Hematopoietic multipotent progenitor cell (in vitro differentiated cells): ENCODE measurements at regions not wholly inside any gene's neighbourhood (a gene's known extent, or its start where the extent isn't known, plus 50 kb on each side); places are given as distances from the start of the nearest gene placed in this dataset.
"Not testable (repeated sequence)": the region's sequence is repeated elsewhere in the genome, so short reads cannot be mapped to it uniquely, and the experiment has no call there.

Experiments
- DNase-seq, 3 donors: peaks; one replicate each; pipeline ENCODE4 v3.0.0-alpha.2; 2011 to 2015; ENCODE audit warnings: low read depth in 2 of 3, low spot score in 2 of 3

DNA sequence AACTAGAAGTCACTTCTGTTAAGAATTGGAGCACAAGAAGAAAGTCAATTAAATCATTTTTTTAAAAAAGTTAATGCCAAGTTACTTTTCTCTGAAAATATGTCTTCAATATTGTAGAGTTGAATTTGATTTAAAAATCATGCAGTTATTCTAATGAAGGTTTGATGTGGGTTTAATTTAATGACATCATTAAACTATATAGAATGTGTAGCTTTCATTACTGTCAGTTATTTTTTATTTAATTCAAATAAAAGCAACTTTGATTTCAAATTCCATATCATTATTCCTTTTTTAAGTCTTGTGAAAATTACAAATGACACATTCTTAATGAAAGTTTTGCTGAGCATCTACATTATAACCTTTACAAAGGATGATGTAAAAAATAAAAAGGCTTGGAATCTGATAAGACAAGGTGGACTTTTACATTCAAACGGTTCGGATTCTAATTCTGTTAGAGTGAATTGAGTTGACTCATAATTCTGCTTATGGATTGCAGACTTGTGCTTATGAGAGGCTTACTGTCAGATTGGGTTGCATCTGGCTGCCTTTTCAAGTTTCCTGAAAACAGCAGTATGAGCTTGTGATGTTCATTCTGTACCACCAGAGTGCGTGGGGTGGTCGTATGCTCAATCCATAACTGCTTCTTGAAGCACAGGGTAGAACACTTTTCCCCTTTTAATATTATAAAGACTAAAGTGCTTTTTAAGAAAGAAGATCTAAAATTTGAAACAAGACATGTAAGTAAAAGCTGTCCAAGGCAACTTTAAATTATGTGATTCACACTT lies 253.0 kb upstream of the ARRDC3 start:
- no peak for DNase-seq

GRCh38 chr5:91632871-91633270 lies 249.8 kb upstream of the ARRDC3 start:
- no peak for DNase-seq

DNA sequence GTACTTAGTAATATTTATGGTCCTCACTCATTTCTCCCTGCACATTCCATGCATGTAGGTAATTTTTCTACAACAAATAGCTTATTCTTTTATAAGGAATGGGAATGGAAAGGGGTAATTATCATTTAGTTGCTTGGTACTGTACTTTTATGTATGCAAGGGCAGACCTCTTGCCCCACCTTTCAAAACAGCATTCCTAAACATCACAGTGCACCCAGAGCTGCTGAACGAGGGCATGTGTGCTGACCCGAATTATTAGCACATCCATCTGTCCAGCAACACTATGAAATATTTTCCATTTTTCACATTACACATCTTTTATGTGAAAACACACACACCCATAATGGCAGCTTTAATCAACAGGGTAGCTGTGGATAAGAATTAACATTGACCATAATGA lies 228.6 kb upstream of the ARRDC3 start:
- no peak for DNase-seq

DNA sequence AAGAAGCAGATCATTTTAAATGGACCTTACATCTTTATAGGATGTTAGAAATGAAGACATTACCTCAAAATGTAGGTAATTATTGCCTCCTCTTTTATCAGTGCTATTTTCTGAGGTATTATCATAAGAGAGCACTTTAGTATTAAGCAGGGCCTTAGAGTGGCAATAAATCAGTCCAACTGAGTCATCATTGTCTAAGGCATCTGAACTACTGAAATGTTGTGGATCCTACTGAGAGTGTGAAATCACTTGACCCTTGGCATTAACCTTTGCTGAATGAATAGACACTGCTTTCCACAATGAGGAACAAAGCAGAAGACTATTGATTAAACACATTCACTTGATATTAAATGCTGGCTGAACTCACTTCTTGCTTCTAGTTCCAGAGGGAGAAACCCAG lies 224.6 kb upstream of the ARRDC3 start:
- no peak for DNase-seq

- DNase-seq = no peak
Measured at GRCh38 chr5:91599863-91600262, 216.7 kb upstream of the ARRDC3 start.

- DNase-seq = no peak
Measured at GRCh38 chr5:91598216-91598615, 215.1 kb upstream of the ARRDC3 start.

GRCh38 chr5:91595424-91595823 lies 212.3 kb upstream of the ARRDC3 start:
- no peak for DNase-seq

DNA sequence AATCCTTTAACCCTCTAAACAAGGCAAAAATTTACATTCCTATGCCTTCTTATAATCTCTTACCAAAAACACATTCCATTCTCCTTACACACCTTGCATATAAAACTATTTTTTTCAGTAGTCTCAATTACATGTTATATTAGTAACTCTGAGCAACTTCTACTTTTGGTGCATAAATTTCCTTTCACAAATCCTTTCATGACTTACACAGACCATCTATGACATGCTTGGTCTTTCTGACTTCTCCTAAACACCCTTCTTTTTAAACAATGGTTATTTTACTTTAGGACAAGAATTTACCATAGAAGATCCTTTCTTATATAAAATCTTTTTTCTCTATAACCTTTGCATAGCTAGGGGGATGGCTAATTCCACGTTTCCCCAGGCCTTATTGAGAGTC lies 208.0 kb upstream of the ARRDC3 start:
- no peak for DNase-seq

DNA sequence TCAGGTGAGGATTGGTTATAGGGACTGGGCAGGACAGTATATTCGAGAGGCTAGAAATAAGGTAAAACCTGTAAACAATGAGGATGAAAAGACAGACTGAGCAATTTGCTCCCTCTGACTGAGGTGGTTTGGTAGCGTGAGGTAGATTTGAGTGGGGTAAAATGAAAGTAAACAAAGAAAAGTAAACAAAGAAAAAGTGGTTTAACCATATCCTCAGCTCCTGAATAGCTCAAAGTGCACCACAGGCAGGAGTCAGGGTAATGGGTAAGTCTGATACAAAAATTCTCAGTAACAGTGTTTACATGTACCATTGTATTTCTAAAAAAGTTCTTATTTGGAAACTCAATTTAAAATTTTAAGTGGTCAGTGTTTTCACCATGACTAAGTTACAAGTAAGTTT lies 203.1 kb upstream of the ARRDC3 start:
- no peak for DNase-seq

GRCh38 chr5:91584352-91584751 lies 201.2 kb upstream of the ARRDC3 start:
- DNase-seq = no peak

- DNase-seq = not testable (repeated sequence)
Measured at GRCh38 chr5:91566012-91566411, 182.9 kb upstream of the ARRDC3 start.

DNA sequence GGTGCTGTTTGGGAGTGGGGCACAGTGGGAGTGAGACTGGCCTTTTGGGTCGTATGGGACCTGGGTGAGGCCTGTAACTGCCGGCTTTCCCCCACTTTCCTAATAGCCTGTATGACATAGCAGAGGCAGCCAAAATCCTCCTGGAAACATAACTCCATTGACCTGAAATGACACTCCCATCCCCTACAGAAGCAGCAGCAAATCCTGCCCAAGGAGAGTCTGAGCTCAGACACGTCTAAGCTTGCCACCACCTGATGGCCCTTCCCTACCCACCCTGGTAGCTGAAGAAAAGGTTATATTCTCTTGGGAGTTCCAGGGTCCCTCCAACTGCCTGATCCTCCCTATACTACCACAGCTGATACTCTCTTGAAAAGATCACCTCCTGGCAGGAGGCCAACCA lies 179.8 kb upstream of the ARRDC3 start:
- DNase-seq = no peak

GRCh38 chr5:91541696-91542095 lies 158.6 kb upstream of the ARRDC3 start:
- DNase-seq = no peak

DNA sequence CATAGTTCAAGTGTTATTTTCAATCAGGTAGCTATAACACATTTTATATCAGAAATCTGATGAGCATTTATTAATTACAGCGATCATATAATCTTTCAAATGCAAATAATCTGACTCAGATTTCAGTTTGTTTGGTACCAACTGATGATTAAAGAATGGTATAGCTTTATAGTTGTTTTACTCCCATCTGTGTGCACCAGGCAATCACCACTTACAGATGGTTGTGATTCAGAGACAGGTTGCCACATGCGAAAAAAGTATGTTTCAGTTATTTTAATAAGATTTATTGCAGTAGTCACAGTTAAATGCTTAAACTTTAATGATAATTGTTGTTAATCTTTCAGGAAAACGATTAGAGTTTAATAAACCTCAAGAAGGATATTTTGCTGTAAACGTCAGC lies 155.1 kb upstream of the ARRDC3 start:
- no peak for DNase-seq

- DNase-seq = no peak
Measured at GRCh38 chr5:91535499-91535898, 152.4 kb upstream of the ARRDC3 start.

DNA sequence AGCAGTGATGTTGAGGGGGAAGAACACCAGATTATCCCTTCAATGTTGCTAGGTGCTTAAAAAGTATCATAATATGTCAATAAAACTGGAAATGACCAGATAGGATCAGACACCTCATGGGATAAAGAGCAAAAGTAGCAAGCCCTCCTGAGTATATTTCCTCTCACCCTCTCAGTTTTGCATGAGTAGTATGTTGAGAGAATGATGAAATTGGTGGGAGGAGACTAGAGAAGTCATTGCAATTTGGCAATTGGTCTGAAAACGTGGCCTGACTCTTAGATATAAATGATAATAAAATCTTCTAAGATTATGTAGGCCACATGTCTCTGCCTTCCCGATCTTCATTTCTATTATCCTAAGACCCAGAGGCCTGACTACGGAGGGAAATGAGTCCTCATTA lies 151.2 kb upstream of the ARRDC3 start:
- no peak for DNase-seq

DNA sequence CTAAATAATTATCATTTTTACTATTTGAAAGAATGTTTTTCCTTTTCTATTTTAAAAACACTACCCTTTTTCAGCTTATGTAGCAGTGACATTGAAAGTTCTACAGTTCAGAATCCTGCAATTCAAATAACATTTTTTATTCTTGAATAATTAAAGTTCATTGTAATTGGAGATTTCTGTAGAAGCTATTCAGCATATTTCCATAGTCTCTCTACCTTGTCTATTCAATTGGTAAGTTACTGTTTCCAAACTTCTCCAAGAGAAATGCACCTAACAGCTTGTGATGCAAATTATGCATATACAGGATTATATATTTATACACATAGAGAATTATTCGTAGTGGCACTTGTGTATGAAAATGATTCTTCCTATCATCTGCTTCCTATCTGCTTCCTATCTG lies 149.7 kb upstream of the ARRDC3 start:
- no peak for DNase-seq

- DNase-seq = no peak
Measured at GRCh38 chr5:91532281-91532680, 149.2 kb upstream of the ARRDC3 start.

- no peak for DNase-seq
Measured at GRCh38 chr5:91528831-91529230, 145.7 kb upstream of the ARRDC3 start.

GRCh38 chr5:91521785-91522184 lies 138.7 kb upstream of the ARRDC3 start:
- DNase-seq = no peak

GRCh38 chr5:91521334-91521733 lies 138.2 kb upstream of the ARRDC3 start:
- DNase-seq = no peak

- no peak for DNase-seq
Measured at GRCh38 chr5:91514400-91514799, 131.3 kb upstream of the ARRDC3 start.

DNA sequence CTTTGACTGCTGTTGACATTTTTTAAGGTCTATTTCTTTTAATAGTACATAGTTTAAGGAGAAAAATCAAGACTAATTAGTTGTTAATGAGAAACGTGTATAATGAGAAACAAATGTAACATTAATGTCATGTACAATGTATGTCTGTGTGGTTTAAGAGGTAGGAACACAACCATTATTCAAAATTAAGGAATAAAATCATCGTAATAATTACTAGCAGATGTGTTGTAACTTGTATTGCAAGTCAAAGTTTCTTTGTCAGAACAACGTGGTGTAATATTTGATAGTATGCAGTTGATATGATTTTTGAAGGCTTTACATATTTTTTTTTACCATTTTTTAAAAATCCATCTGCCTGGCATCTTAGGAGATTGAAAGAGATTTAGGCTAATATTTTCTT lies 120.2 kb upstream of the ARRDC3 start:
- DNase-seq = no peak
